Hepatocyte (in vitro differentiated cells): ENCODE measurements at regions not wholly inside any gene's neighbourhood (a gene's known extent, or its start where the extent isn't known, plus 50 kb on each side); places are given as distances from the start of the nearest gene placed in this dataset.

ENCODE experiments used
- EZH2 ChIP-seq: fragments of 200-600 bp; sonication (generic); IDR thresholded peaks from 2 replicates; pipeline ENCODE4 v1.6.1; 2016; ENCODE audit warnings: antibody characterized with exemption, mild to moderate bottlenecking, borderline replicate concordance
- TF ChIP-seq, protein P1 (sequence below): fragments of 200-600 bp; sonication (generic); IDR thresholded peaks from 2 replicates; pipeline ENCODE4 v1.5.1; 2016; ENCODE audit warnings: antibody characterized with exemption, mild to moderate bottlenecking; ENCODE audit not compliant: poor library complexity

DNA sequence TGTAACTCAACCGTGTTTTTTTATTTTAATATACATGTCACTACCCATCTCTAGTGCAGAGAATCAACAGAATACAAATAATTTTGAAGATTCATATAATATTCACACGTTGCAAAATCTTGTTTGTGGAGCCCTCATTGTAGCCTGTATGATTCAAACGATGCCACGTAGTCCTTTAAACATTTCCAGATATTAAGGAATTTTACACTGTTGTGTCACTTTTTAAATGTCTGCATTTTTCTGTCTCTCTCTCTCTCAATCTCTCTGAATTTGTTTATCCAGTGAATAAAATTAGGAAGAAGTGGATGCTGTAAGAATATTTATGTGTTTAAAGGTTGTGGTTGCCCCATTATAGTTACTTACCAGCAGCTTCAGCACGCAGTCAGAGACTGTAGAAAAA, 262.0 kb downstream of the PAX1 start:
- no peak for TF ChIP-seq EZH2
- TF ChIP-seq, protein P1, sequence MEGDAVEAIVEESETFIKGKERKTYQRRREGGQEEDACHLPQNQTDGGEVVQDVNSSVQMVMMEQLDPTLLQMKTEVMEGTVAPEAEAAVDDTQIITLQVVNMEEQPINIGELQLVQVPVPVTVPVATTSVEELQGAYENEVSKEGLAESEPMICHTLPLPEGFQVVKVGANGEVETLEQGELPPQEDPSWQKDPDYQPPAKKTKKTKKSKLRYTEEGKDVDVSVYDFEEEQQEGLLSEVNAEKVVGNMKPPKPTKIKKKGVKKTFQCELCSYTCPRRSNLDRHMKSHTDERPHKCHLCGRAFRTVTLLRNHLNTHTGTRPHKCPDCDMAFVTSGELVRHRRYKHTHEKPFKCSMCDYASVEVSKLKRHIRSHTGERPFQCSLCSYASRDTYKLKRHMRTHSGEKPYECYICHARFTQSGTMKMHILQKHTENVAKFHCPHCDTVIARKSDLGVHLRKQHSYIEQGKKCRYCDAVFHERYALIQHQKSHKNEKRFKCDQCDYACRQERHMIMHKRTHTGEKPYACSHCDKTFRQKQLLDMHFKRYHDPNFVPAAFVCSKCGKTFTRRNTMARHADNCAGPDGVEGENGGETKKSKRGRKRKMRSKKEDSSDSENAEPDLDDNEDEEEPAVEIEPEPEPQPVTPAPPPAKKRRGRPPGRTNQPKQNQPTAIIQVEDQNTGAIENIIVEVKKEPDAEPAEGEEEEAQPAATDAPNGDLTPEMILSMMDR: no peak
